ENCODE measurements at regions not wholly inside any gene's neighbourhood (a gene's known extent, or its start where the extent isn't known, plus 50 kb on each side); places are given as distances from the start of the nearest gene placed in this dataset.

- no peak overlapping the region for H3K4me2 ChIP-seq (ENCODE audit: low read length)
- no peaks in the 10 kb centered on the region for H4K20me1 ChIP-seq (ENCODE audit: insufficient read depth)
- H3K79me2 ChIP-seq (replicated peaks; ENCODE audit: insufficient read depth, low read length) = no peaks in the 10 kb centered on the region
Observed at GRCh38 chr18:34957864-34958259, 83.4 kb upstream of the MAPRE2 start.

GRCh38 chr18:34959211-34959829 lies 81.9 kb upstream of the MAPRE2 start:
- Histone ChIP-seq H3K36me3 (ENCODE audit: insufficient read depth, low read length) (no peaks in the 10 kb centered on the region), H3F3A (ENCODE audit: insufficient read depth, low read length, poor library complexity, severe bottlenecking) (no peaks in the 10 kb centered on the region), H3K9ac (ENCODE audit: low read length) (no peak overlapping the region), H3K27me3 (ENCODE audit: insufficient read depth, low read depth, low read length) (no peaks in the 10 kb centered on the region), H3K79me2 (replicated peaks; ENCODE audit: insufficient read depth, low read length) (no peaks in the 10 kb centered on the region), H3K9me3 (ENCODE audit: low read length) (no peaks in the 10 kb centered on the region), H4K20me1 (ENCODE audit: insufficient read depth) (no peaks in the 10 kb centered on the region), H3K4me3 (ENCODE audit: low read length) (no peak overlapping the region), H3K9me2 (ENCODE audit: insufficient read depth, low read length) (no peaks in the 10 kb centered on the region), H3K27ac (ENCODE audit: low read length) (no peak overlapping the region), H3K4me2 (ENCODE audit: low read length) (no peak overlapping the region), H2AFZ (ENCODE audit: low read depth, low read length) (no peak overlapping the region)
- no peak for TF ChIP-seq MXI1 (conservative IDR thresholded peaks at IDR 0.05; ENCODE audit: poor library complexity, severe bottlenecking)
- TF ChIP-seq POLR2AphosphoS5 (IDR thresholded peaks at IDR 0.05) = no peak
- no peak for TF ChIP-seq REST (IDR thresholded peaks at IDR 0.05; ENCODE audit: borderline replicate concordance)
- TF ChIP-seq EP300 (conservative IDR thresholded peaks at IDR 0.05; ENCODE audit: poor library complexity, severe bottlenecking) = no peak
- no peak for TF ChIP-seq SMC3 (conservative IDR thresholded peaks at IDR 0.05; ENCODE audit: poor library complexity)
- no peak for TF ChIP-seq TAF1 (IDR thresholded peaks at IDR 0.05; ENCODE audit: low read depth)
- no peak for TF ChIP-seq RAD21 (conservative IDR thresholded peaks at IDR 0.05)
- no peak for TF ChIP-seq EZH2 (IDR thresholded peaks at IDR 0.05; ENCODE audit: borderline replicate concordance, insufficient read depth, low read length, poor library complexity, severe bottlenecking)

More at GRCh38 chr18:34957864-34958259, 83.4 kb upstream of the MAPRE2 start:
- Histone ChIP-seq H3K9ac (ENCODE audit: low read length) (no peak overlapping the region), H3K27ac (ENCODE audit: low read length) (no peak overlapping the region), H3K36me3 (ENCODE audit: insufficient read depth, low read length) (no peaks in the 10 kb centered on the region), H3K27me3 (ENCODE audit: insufficient read depth, low read depth, low read length) (no peaks in the 10 kb centered on the region), H3K9me3 (ENCODE audit: low read length) (no peaks in the 10 kb centered on the region), H3K9me2 (ENCODE audit: insufficient read depth, low read length) (no peaks in the 10 kb centered on the region), H2AFZ (ENCODE audit: low read depth, low read length) (no peak overlapping the region), H3K4me3 (ENCODE audit: low read length) (no peak overlapping the region), H3F3A (ENCODE audit: insufficient read depth, low read length, poor library complexity, severe bottlenecking) (no peaks in the 10 kb centered on the region)
- TF ChIP-seq SMC3 (conservative IDR thresholded peaks at IDR 0.05; ENCODE audit: poor library complexity) (no peak), MXI1 (conservative IDR thresholded peaks at IDR 0.05; ENCODE audit: poor library complexity, severe bottlenecking) (no peak), EP300 (conservative IDR thresholded peaks at IDR 0.05; ENCODE audit: poor library complexity, severe bottlenecking) (no peak), CTCF (IDR thresholded peaks at IDR 0.05; ENCODE audit: poor library complexity, severe bottlenecking) (no peak), POLR2AphosphoS5 (IDR thresholded peaks at IDR 0.05) (no peak), REST (IDR thresholded peaks at IDR 0.05; ENCODE audit: borderline replicate concordance) (no peak), EZH2 (IDR thresholded peaks at IDR 0.05; ENCODE audit: borderline replicate concordance, insufficient read depth, low read length, poor library complexity, severe bottlenecking) (no peak), TAF1 (IDR thresholded peaks at IDR 0.05; ENCODE audit: low read depth) (no peak), RAD21 (conservative IDR thresholded peaks at IDR 0.05) (no peak)
